Kidney tubule cell (primary cell): ENCODE measurements at regions not wholly inside any gene's neighbourhood (a gene's known extent, or its start where the extent isn't known, plus 50 kb on each side); places are given as distances from the start of the nearest gene placed in this dataset.
"Not testable (repeated sequence)": the region's sequence is repeated elsewhere in the genome, so short reads cannot be mapped to it uniquely, and the experiment has no call there.

Experiments
- DNase-seq: peaks from one replicate; pipeline ENCODE4 v3.0.0-alpha.2; 2018; ENCODE audit warnings: low spot score

GRCh38 chr6:140669321-140669720, 1294.9 kb upstream of the CITED2 start:
- DNase-seq: no peak

- DNase-seq: no peak
These were observed 1289.3 kb upstream of the CITED2 start for GRCh38 chr6:140663772-140664171.

- DNase-seq: no peak
These were observed 1288.6 kb upstream of the CITED2 start for GRCh38 chr6:140663094-140663493.

- peak; percentile 37 for DNase-seq
These were observed 1287.2 kb upstream of the CITED2 start for GRCh38 chr6:140661691-140662090.

GRCh38 chr6:140660295-140660694, 1285.8 kb upstream of the CITED2 start:
- no peak for DNase-seq

GRCh38 chr6:140653972-140654371, 1279.5 kb upstream of the CITED2 start:
- DNase-seq: no peak

- DNase-seq: peak; percentile 32
These were observed 1279.1 kb upstream of the CITED2 start for GRCh38 chr6:140653506-140653905.

- DNase-seq: not testable (repeated sequence)
These were observed 1275.1 kb upstream of the CITED2 start for GRCh38 chr6:140649502-140649901.

GRCh38 chr6:140647322-140647721, 1272.9 kb upstream of the CITED2 start:
- DNase-seq: not testable (repeated sequence)

- no peak for DNase-seq
These were observed 1269.6 kb upstream of the CITED2 start for GRCh38 chr6:140644017-140644416.

GRCh38 chr6:140641412-140641811, 1267.0 kb upstream of the CITED2 start:
- DNase-seq: no peak

- DNase-seq: no peak
These were observed 1262.5 kb upstream of the CITED2 start for GRCh38 chr6:140636908-140637402.

GRCh38 chr6:140636271-140636907, 1261.9 kb upstream of the CITED2 start:
- peak; percentile 25 for DNase-seq

- DNase-seq: no peak
These were observed 1252.6 kb upstream of the CITED2 start for GRCh38 chr6:140627002-140627401.

- peak; percentile 54 for DNase-seq
These were observed 1249.0 kb upstream of the CITED2 start for GRCh38 chr6:140623498-140623897.

GRCh38 chr6:140620496-140620895, 1246.0 kb upstream of the CITED2 start:
- DNase-seq: no peak

GRCh38 chr6:140609956-140610355, 1235.5 kb upstream of the CITED2 start:
- DNase-seq: no peak

GRCh38 chr6:140609321-140609720, 1234.9 kb upstream of the CITED2 start:
- DNase-seq: no peak

GRCh38 chr6:140604786-140605185, 1230.3 kb upstream of the CITED2 start:
- no peak for DNase-seq

- peak; percentile 33 for DNase-seq
These were observed 1228.2 kb upstream of the CITED2 start for GRCh38 chr6:140602431-140603248.

GRCh38 chr6:140601021-140601808, 1226.8 kb upstream of the CITED2 start:
- no peak for DNase-seq

- no peak for DNase-seq
These were observed 1225.5 kb upstream of the CITED2 start for GRCh38 chr6:140599916-140600315.

- no peak for DNase-seq
These were observed 1222.7 kb upstream of the CITED2 start for GRCh38 chr6:140597181-140597580.
